ENCODE measurements at regions not wholly inside any gene's neighbourhood (a gene's known extent, or its start where the extent isn't known, plus 50 kb on each side); places are given as distances from the start of the nearest gene placed in this dataset.

GRCh38 chr2:167471332-167471731, 583.1 kb downstream of the XIRP2 start:
- H3K4me2 ChIP-seq (ENCODE audit: unreplicated experiment), result no peak overlapping the region
- H3K4me1 ChIP-seq (ENCODE audit: insufficient read depth), result no peaks in the 10 kb centered on the region
- H3K9me3 ChIP-seq (ENCODE audit: low read depth), result no peaks in the 10 kb centered on the region

GRCh38 chr2:167462379-167462778, 574.1 kb downstream of the XIRP2 start:
- Histone ChIP-seq H3K4me3 (no peak overlapping the region), H3K27me3 (replicated peaks; ENCODE audit: insufficient read depth) (no peaks in the 10 kb centered on the region), H3K4me2 (ENCODE audit: unreplicated experiment) (no peak overlapping the region), H2AFZ (no peak overlapping the region), H3K36me3 (ENCODE audit: low read depth) (no peaks in the 10 kb centered on the region), H3K9me3 (ENCODE audit: low read depth) (no peaks in the 10 kb centered on the region), H3K9me2 (ENCODE audit: insufficient read depth) (no peaks in the 10 kb centered on the region), H3F3A (ENCODE audit: insufficient read depth) (no peaks in the 10 kb centered on the region), H3K9ac (no peak overlapping the region), H4K20me1 (ENCODE audit: insufficient read depth) (no peaks in the 10 kb centered on the region), H3K79me2 (ENCODE audit: insufficient read depth) (no peaks in the 10 kb centered on the region), H3K4me1 (ENCODE audit: insufficient read depth) (no peaks in the 10 kb centered on the region), H3K27ac (no peak overlapping the region)
- 30 to 31% methylated on average over 3 of the region's 3 CpGs for WGBS, 2 experiments (ENCODE audit: low coverage in 1 of 2, low lambda C conversion rate in 2 of 2, missing lambda C conversion rate in 2 of 2)
- in situ Hi-C loops (cut with MboI), result no loop called here
- DNase-seq, result no peak
- no peak for TF ChIP-seq EZH2 (IDR thresholded peaks at IDR 0.05; ENCODE audit: insufficient read depth, poor library complexity, severe bottlenecking)
- TF ChIP-seq EZH2phosphoT487 (IDR thresholded peaks at IDR 0.05; ENCODE audit: insufficient read depth, low read depth), result no peak

More at GRCh38 chr2:167471332-167471731, 583.1 kb downstream of the XIRP2 start:
- in situ Hi-C loops (cut with MboI), result no loop called here
- Histone ChIP-seq H2AFZ (no peak overlapping the region), H3K36me3 (ENCODE audit: low read depth) (no peaks in the 10 kb centered on the region), H3K9ac (no peak overlapping the region), H3K4me3 (no peak overlapping the region), H3K9me2 (ENCODE audit: insufficient read depth) (no peaks in the 10 kb centered on the region), H3K27me3 (replicated peaks; ENCODE audit: insufficient read depth) (no peaks in the 10 kb centered on the region), H3K79me2 (ENCODE audit: insufficient read depth) (no peaks in the 10 kb centered on the region), H3K27ac (no peak overlapping the region), H3F3A (ENCODE audit: insufficient read depth) (no peaks in the 10 kb centered on the region), H4K20me1 (ENCODE audit: insufficient read depth) (no peaks in the 10 kb centered on the region)
- TF ChIP-seq EZH2 (IDR thresholded peaks at IDR 0.05; ENCODE audit: insufficient read depth, poor library complexity, severe bottlenecking) (no peak), EZH2phosphoT487 (IDR thresholded peaks at IDR 0.05; ENCODE audit: insufficient read depth, low read depth) (no peak)
- no peak for DNase-seq

DNA sequence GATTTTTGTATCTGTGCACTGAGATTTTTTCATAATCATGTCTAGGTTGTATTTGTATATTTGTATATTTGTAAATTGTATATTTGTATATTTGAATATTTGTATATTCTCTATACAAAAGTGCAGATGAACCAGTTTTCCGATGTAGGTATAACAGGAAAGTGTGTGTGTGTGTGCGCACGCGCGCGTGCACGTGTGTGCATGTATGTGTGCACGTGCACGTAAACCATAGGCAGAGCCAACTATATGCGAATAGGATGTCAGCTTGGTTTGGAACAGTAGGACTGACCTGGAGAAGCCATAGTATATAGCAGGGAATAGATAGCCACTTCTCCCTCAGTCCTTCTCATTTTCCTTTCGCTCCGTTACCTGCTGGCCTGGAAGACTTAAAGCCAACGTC, 565.8 kb downstream of the XIRP2 start:
- H4K20me1 ChIP-seq (ENCODE audit: insufficient read depth), result no peaks in the 10 kb centered on the region
- no peaks in the 10 kb centered on the region for H3K36me3 ChIP-seq (ENCODE audit: low read depth)
- no peaks in the 10 kb centered on the region for H3K4me1 ChIP-seq (ENCODE audit: insufficient read depth)
- 77 to 82% methylated on average over 13 of the region's 13 CpGs for whole genome bisulfite sequencing, 2 experiments (ENCODE audit: low coverage in 1 of 2, low lambda C conversion rate in 2 of 2, missing lambda C conversion rate in 2 of 2)
- H3K4me2 ChIP-seq (ENCODE audit: unreplicated experiment), result no peak overlapping the region
- no peaks in the 10 kb centered on the region for H3F3A ChIP-seq (ENCODE audit: insufficient read depth)
- in situ Hi-C loops (cut with MboI), result no loop called here
- no peak overlapping the region for H3K27ac ChIP-seq
- no peaks in the 10 kb centered on the region for H3K79me2 ChIP-seq (ENCODE audit: insufficient read depth)
- H3K4me3 ChIP-seq, result no peak overlapping the region
- no peak for DNase-seq
- H3K27me3 ChIP-seq (replicated peaks; ENCODE audit: insufficient read depth), result no peaks in the 10 kb centered on the region
- no peak for TF ChIP-seq EZH2 (IDR thresholded peaks at IDR 0.05; ENCODE audit: insufficient read depth, poor library complexity, severe bottlenecking)
- TF ChIP-seq EZH2phosphoT487 (IDR thresholded peaks at IDR 0.05; ENCODE audit: insufficient read depth, low read depth), result no peak
- no peaks in the 10 kb centered on the region for H3K9me2 ChIP-seq (ENCODE audit: insufficient read depth)
- no peak overlapping the region for H3K9ac ChIP-seq
- no peaks in the 10 kb centered on the region for H3K9me3 ChIP-seq (ENCODE audit: low read depth)
- no peak overlapping the region for H2AFZ ChIP-seq

- H4K20me1 ChIP-seq (ENCODE audit: insufficient read depth), result no peaks in the 10 kb centered on the region
- TF ChIP-seq EZH2phosphoT487 (IDR thresholded peaks at IDR 0.05; ENCODE audit: insufficient read depth, low read depth), result no peak
- no peak for TF ChIP-seq EZH2 (IDR thresholded peaks at IDR 0.05; ENCODE audit: insufficient read depth, poor library complexity, severe bottlenecking)
- H3K4me3 ChIP-seq, result no peak overlapping the region
- no peak overlapping the region for H3K27ac ChIP-seq
- 29 to 33% methylated on average over 9 of the region's 9 CpGs for WGBS, 2 experiments (ENCODE audit: low coverage in 1 of 2, low lambda C conversion rate in 2 of 2, missing lambda C conversion rate in 2 of 2)
- H3K79me2 ChIP-seq (ENCODE audit: insufficient read depth), result no peaks in the 10 kb centered on the region
- H3K9ac ChIP-seq, result no peak overlapping the region
- in situ Hi-C loops (cut with MboI), result no loop called here
- H2AFZ ChIP-seq, result no peak overlapping the region
- no peaks in the 10 kb centered on the region for H3K4me1 ChIP-seq (ENCODE audit: insufficient read depth)
- no peak for DNase-seq
- H3K9me3 ChIP-seq (ENCODE audit: low read depth), result no peaks in the 10 kb centered on the region
- H3F3A ChIP-seq (ENCODE audit: insufficient read depth), result no peaks in the 10 kb centered on the region
- no peaks in the 10 kb centered on the region for H3K9me2 ChIP-seq (ENCODE audit: insufficient read depth)
- H3K36me3 ChIP-seq (ENCODE audit: low read depth), result no peaks in the 10 kb centered on the region
- H3K27me3 ChIP-seq (replicated peaks; ENCODE audit: insufficient read depth), result no peaks in the 10 kb centered on the region
- no peak overlapping the region for H3K4me2 ChIP-seq (ENCODE audit: unreplicated experiment)
Observed at GRCh38 chr2:167451496-167452289, 563.4 kb downstream of the XIRP2 start.

GRCh38 chr2:167450364-167450763, 562.1 kb downstream of the XIRP2 start:
- in situ Hi-C loops (cut with MboI), result no loop called here
- no peaks in the 10 kb centered on the region for H4K20me1 ChIP-seq (ENCODE audit: insufficient read depth)
- H2AFZ ChIP-seq, result no peak overlapping the region
- H3K9me3 ChIP-seq (ENCODE audit: low read depth), result no peaks in the 10 kb centered on the region
- no peak overlapping the region for H3K4me3 ChIP-seq
- H3K4me1 ChIP-seq (ENCODE audit: insufficient read depth), result no peaks in the 10 kb centered on the region
- DNase-seq, result no peak
- no peak overlapping the region for H3K9ac ChIP-seq
- no peaks in the 10 kb centered on the region for H3K27me3 ChIP-seq (replicated peaks; ENCODE audit: insufficient read depth)
- TF ChIP-seq EZH2 (IDR thresholded peaks at IDR 0.05; ENCODE audit: insufficient read depth, poor library complexity, severe bottlenecking), result no peak
- no peak for TF ChIP-seq EZH2phosphoT487 (IDR thresholded peaks at IDR 0.05; ENCODE audit: insufficient read depth, low read depth)
- H3K9me2 ChIP-seq (ENCODE audit: insufficient read depth), result no peaks in the 10 kb centered on the region
- no peak overlapping the region for H3K27ac ChIP-seq
- H3K36me3 ChIP-seq (ENCODE audit: low read depth), result no peaks in the 10 kb centered on the region
- H3K4me2 ChIP-seq (ENCODE audit: unreplicated experiment), result no peak overlapping the region
- no peaks in the 10 kb centered on the region for H3K79me2 ChIP-seq (ENCODE audit: insufficient read depth)
- no peaks in the 10 kb centered on the region for H3F3A ChIP-seq (ENCODE audit: insufficient read depth)

Measured in GM23248 (cell line).